HG03558 (cell line): ENCODE measurements at regions not wholly inside any gene's neighbourhood (a gene's known extent, or its start where the extent isn't known, plus 50 kb on each side); places are given as distances from the start of the nearest gene placed in this dataset.
"Not testable (repeated sequence)": the region's sequence is repeated elsewhere in the genome, so short reads cannot be mapped to it uniquely, and the experiment has no call there.

Experiments
- ATAC-seq: cut with Tn5 transposase; IDR thresholded peaks from one replicate; pipeline ENCODE4 v1.9.1; 2021; ENCODE audit warnings: moderate number of reproducible peaks; ENCODE audit not compliant: unreplicated experiment; ENCODE audit errors: extremely low read depth

DNA sequence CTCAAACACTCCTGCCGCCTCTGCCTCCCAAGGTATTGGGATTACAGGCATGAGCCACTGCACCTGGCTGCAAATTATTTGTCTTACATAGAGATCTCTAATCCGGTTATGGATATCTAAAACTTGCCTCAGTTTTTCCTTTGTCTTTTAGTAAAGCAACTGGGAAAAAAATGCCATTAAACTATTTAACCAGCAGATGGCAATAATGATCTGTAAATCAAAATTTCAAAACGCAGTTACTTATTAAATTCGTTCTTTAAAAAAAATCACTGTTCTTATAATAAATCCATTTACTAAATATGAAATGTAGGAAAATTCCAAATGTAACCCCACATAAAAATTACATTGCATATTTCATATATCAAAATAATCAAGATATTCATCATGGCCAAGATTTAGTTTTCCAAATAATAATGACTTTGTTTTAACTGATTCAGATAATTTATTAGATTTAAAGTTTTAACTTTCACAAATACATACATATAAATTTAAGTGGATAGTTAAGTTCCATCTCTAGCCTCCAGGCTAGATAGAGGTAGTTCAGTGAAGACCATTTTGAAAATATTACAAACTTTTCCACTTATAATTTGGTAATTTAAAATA lies 125.8 kb downstream of the KBTBD2 start:
- not testable (repeated sequence) for ATAC-seq

DNA sequence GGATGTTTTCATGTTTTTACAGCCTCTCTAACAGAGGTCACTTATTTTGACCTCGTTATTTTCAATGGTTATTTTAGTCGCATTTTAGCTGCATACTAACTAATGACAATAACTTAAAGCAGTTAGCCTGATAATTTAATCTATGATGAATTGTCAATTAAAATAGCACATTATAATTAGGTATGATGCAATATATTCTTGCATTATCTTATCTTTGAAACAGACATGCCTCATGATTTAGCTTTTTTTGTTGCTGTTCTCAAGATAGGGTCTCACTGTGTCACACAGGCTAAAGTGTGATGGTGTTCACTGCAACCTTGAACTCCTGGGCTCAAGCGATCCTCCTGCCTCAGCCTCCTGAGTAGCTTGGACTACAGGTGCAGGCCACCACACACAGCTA lies 126.4 kb downstream of the KBTBD2 start:
- no peak for ATAC-seq

DNA sequence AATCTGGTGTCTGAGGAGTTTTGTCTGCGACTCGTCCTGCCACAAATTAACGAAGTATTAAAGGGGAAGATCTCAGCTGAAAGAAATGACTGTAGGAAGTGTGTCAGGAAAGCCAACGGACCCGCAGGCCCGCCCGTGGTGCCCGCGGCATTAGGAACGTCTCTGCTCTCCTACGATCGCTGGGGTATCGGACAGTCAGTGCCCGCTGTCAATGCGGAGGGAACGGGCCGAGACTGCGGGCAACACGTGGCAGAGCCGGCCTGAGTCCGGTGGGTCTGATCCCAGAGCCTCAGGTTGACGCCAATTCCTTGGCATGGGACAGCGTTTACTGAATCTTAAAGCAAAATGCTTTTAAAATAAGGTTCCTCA lies 128.7 kb downstream of the KBTBD2 start:
- ATAC-seq, result no peak

DNA sequence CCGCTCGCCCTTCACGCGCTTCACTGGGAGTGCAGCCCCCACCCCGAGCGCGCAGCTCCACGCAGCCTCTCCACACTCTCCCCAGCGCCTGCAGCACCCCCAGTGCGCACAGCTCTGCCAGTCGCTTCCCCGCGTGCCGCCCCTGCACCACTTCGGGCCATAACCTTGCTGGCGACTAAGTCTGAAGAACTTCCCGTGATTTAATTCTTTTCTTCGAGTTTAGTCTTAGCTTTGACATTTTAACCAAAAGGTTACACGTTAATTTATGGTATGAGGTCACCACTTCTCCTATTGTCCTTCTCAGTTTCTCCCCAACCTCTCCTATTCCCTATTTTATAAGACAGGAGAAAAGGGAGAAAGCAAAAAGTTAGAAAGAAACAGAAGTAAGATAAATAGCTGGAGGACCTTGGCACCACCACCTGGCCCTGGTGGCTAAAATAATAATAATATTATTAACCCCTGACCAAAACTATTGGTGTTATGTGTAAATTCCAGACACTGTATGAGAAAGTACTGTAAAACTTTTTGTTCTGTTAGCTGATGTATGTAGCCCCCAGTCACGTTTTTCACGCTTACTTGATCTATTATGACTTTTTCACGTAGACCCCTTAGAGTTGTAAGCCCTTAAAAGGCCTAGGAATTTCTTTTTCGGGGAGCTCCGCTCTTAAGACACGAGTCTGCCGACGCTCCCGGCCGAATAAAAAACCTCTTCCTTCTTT lies 129.2 kb downstream of the KBTBD2 start:
- not testable (repeated sequence) for ATAC-seq

DNA sequence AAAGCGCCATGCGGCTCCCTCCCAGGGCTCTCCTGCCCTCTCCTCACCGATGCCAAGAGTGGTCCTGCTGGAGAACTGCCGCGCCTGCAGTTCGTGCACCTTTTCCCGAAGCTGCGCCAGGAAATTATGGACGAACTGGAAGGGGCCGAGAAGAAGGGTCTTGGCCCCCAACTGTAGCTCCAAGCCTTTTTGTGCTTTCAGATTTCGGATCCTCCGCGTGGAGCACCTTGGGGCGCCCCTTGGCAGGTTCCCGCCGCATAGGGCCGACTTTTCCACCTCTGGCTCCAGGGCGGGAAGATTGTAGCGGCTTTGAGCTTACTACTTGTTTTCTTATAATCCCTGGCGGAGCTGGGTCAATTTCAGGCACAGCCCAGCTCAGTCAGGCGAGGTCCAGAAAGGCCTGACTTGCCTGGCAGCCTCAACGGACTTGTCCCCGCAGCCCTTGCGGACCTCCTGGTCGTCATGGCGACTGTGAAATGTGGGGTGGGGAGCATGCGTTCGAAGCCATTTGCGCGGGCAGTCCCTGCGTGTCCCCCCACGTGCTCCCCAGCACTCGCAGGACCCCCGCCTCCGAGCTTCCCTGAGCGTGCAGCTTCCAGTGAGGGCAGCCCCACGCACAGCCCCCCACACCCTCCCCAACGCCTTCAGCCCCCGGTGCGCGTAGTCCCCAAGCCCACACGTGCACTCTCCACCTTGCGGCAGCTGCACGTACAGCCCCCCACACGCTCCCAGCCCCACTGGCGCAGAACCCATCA lies 129.9 kb downstream of the KBTBD2 start:
- ATAC-seq, result no peak

DNA sequence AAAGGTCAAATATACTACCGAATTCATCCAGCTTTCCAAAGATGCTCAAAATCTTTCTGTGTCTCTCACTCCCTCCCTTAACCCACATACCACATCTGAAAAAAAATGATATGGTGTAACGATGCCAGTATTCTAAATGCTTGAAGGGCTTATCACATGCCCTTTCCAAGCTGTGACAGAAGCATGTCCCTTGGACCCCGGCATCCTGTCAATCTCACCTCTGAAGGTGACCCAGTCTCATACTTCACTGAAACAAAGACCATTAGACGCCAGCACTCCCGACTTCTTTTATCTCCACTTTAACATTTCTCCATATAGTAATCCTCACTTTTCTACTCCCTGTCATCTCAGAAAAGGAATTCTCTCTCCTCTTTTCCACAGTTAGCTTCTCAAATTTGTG lies 130.8 kb downstream of the KBTBD2 start:
- ATAC-seq, result not testable (repeated sequence)

DNA sequence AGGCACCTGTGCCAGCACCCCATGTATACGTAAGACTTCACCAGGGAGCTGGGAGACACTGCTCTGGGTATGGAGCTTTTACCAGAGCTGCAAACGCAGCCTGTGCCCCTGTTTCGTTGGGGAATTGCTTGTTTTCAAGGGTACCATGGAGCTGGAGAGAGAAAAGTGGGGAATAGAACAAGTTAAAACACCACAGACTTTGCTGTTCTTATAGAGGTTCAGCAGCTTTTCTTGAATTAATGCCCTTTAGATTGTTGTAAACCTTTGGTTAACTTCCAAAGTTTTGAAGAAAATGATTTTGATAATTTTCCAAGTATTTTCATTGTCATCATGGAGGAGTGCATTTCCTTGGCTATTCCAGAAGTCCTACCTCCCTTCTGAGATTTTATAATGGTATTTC lies 131.7 kb downstream of the KBTBD2 start:
- ATAC-seq, result not testable (repeated sequence)

DNA sequence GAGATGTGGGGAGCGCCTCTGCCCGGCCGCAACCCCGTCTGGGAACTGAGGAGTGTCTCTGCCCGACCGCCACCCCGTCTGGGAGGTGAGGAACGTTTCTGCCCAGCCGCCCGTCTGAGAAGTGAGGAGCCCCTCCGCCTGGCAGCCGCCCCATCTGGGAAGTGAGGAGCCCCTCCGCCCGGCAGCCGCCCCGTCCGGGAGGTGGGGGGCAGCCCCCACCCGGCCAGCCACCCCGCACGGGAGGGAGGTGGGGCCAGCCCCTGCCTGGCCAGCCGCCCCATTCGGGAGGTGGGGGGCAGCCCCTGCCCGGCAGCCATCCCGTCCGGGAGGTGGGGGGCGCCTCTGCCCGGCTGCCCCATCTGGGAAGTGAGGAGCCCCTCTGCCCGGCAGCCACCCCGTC lies 137.7 kb downstream of the KBTBD2 start:
- ATAC-seq, result not testable (repeated sequence)

DNA sequence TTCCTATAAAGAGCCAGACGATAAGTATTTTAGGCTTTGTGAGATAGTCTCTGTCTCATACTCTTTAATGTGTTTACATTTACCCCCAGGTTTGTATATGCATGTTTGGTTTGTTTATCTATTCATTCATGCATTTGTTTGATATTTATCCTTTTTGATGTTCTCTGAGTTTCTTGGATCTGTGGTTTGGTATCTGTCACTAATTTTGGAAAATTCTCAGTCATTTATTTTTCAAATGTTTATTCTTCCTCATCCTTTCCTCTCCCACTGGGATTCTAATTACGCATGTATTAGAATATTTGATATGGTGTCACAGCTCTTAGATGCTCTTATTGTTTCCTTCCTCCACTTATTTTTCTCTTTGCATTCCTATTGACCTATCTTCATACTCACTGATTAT lies 143.2 kb downstream of the KBTBD2 start:
- not testable (repeated sequence) for ATAC-seq

DNA sequence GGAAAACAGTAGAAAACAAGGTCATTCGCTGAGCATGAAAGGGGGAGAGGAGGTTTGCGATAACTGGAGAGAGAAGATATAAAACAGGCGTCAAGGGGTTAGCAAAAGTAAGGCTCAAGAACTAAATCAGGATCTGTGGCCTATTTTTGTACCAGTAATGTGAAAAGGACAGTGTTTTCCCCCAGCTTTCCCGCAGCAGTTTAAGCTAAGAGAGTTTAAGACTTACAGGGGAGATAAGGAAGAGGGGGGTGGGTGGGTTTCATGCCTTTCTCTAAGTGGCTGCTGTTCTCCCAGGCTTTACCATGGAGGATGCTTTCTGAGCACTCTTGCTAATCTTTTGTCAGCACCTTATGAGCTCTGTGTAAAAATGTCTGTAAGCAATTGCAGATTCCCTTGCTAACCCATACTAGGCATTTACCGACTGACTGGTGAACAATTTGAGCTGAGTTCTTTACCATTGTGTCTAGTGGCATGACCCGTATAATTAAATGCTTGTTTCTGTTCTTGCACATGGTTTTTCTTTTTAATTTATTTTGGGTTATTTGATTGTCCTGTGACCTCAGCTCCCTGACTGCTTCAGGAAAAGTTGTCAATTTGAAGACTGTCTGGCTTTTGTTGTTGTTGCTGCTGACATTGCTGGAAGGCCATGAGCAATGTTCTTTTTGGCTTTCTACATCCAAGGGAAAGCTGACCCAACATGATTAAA lies 144.0 kb downstream of the KBTBD2 start:
- not testable (repeated sequence) for ATAC-seq

DNA sequence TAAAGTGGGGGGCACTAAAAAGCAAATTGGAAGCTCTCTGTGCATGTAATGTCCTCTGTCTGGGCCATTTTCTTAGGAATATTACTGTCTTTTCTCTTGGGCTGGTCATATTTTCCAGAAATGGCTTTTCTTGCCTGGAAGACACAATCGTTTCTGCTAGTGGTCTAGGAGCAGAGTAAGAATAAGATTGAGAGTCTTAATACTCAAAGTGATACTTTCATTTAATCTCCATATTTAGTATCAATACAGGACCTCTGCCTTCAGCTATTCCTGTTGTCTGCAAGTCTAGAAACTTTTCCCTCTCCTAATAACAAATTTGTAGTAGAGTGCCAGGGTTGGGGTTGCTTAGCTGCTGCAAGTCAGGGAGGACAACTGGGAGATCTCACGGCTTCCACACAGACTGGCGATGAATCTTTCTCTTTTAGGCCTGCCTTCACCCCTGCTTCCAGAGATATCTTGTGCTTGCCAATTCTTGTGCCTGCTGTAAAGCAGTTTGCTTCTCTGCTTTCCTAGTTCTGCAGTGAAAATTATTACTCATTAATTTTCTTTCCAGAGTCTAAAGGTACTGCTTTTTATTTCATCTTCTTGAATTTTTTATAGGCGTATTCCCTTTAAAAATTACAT lies 149.6 kb downstream of the KBTBD2 start:
- peak; percentile 52 for ATAC-seq

DNA sequence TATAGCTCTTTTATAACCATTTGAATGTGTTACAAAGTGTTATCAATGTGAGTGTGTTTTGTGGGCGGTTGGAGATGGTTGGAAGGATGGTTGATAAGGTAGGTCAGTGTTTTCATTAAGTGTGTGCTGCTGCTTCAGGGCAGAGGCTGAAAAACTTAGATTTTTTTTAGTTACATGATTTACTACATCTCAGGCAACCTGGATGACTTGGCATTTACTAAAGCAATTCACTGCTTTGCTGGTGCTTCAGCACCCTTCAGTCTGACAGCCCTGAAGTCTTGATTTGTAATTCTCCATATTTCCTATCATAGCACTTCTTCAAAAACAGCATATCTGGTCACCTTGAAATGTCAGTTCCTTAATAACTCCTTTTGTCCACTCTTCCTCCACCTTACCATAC lies 151.8 kb downstream of the KBTBD2 start:
- not testable (repeated sequence) for ATAC-seq

DNA sequence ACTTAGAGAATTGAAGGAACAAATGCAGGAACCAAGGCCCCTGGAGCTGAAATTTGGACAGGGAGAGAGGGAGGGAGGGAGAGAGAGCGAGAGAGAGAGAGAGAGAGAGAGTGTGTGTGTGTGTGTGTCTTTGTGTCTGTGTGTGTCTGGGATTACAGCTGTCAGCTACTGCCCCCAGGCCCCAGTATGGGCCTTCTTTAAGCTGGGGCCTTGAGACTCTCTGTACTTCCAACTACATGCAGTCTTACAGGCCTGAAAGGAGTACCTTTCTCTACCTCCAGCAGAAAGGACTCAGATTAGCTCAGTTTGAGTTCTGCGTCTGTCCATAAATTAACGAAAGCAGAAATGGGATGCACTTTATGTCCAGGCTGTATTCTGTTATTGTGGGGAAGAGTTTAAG lies 153.2 kb downstream of the KBTBD2 start:
- ATAC-seq, result not testable (repeated sequence)

DNA sequence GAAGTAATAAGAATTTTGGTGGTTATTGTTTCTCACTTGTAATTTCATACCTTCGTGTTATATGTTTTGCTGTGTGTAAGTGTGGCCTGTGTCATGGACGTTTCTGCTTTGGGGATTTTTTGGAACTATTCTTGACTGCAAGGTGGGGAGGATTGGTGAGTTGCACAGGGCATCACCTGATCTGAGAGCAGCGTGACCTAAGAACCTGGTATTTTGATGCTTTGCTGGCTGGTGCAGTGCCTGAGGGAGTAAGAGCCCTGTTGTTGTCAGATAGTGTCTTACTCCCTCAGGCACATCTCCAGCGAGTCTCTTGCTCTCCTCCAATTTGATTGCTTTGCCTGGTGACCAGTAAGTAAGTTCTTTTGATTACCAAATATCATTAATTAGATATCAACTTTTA lies 158.8 kb downstream of the KBTBD2 start:
- ATAC-seq, result not testable (repeated sequence)

DNA sequence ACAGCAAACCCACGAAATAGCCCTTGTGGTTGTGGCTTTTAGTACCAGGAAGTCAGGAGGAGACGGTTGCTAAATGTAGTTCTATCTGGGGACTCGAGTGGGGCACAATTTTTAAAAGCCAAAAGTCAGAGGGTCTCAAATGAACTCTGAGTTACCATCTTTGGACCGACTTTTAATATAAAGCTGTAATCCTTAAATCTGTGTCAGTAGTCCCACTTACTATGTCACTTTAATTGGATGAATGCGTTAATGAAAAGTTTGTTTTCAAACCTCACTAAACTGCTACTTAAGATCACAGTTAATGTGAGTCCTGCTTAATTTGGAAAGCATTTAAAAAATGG lies 162.3 kb downstream of the KBTBD2 start:
- not testable (repeated sequence) for ATAC-seq

DNA sequence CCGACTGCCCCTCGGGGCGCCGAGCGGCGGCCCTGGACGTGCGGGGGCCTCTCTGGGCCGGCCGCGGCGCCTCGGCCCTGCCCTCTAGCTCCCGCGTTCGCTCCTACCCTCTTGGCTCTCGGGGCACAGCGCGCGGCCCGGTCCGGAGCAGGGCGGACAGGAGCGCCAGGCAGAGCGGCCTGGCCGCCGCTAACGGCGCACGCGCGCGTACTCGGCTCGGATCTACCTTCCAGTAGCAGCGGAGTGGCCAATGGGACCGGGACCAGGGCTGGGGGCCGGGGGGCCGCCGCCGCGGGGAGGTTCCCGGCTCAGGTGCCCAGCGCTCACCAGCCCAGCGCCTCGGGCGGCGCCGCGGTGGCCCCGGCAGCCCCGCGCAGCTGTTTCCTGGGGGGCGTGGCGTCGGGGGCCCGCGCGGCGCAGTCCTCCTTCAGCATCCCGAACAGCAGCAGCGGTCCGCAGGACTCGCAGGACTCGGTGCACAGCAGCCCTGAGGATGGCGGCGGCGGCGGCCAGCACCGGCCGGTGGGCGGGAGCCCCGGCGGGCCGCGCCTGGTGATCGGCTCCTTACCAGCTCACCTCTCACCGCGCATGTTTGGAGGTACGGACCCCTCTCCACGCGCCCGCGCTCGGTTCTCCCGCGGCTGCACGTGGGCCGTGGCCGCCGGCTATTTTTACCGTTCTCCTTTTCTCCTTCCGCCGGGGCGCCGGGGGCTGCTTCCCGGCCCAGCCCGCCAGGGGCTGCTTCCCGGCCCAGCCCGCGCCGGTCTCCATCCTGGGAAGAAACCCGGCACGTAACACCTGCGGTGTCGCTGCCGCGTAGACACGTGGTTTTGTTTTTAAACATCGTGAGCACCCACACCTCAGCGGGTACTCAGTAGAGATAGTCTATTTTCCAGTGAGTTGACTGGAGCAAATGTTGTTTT lies 162.9 kb downstream of the KBTBD2 start:
- ATAC-seq, result peak; percentile 38

DNA sequence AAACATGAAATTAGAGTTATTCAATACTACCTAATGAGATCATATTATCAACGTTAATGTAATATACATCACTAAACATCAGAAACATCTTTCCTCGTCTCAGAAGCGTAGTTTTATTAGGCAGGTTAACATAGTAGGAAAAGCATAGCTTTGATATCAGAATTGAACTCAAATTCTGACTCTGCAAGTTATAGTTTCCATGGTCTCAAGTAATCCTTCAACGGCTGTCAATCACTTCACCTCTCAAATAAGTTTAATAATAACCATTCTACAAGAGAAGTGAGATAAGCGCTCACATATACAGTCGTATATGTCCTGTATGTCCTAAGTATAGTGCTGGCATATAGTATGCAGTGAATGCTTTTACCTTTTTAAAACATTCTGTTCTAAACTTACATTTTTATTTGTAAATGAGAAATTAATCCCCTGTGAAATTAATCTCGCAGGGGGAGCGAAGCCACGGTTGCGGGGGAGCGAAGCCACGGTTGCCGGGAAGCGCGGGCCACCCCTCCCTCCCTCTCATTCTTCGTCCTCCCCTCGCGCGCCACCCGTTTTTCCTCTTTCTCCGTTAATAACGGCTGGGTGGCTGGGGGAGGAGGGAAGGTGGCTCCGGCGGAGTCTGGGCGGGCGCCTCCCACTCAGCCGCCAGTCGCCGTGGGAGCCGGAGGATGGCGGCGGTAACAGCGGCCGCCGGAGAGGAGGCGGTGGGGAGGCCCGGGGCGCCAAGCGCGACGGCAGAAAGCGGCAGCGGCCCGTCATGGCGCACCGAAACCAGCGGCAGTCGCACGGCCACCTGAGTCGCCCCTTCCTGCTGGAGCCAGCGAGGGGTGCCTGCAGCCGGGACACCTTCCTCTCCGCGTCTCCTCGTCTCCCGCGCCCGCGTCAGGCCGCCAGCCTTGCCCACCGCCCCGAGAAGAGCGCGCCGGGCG lies 163.8 kb downstream of the KBTBD2 start:
- ATAC-seq, result peak; percentile 34

DNA sequence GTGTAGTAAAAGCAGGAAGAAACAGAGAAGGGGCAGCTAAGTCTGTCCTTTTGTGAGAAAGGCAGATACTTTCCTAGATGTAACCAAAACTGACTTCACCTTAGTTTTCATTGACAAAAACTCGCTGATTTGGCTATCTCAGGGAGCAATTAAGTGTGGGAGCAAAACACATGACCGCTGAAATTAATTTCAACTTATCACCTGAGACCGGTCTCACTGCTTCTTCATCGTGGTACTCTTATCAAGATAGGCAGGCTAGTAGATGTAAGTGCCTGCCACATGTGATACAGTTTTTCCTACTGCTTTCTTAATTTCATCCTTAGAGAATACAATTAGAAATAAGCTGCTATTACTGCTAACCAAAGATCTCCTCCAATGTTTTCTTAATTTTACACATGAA lies 168.7 kb downstream of the KBTBD2 start:
- not testable (repeated sequence) for ATAC-seq
